SU-DHL-6 (cell line): ENCODE measurements at regions not wholly inside any gene's neighbourhood (a gene's known extent, or its start where the extent isn't known, plus 50 kb on each side); places are given as distances from the start of the nearest gene placed in this dataset.

ENCODE experiments used
- H2AFZ ChIP-seq: fragments of 200-600 bp; sonication (generic); 2 replicates; pipeline ENCODE4 v1.6.1; 2014; ENCODE audit warnings: low read depth, mild to moderate bottlenecking, moderate library complexity, mixed read lengths, antibody characterized with exemption, low read length; ENCODE audit not compliant: severe bottlenecking
- H3F3A ChIP-seq: fragments of 200-600 bp; shearing (Covaris generic); 2 replicates; pipeline ENCODE4 v1.6.0; 2016; ENCODE audit warnings: antibody characterized with exemption, mild to moderate bottlenecking; ENCODE audit not compliant: insufficient read depth
- H3K27ac ChIP-seq: fragments of 200-600 bp; sonication (generic); 2 replicates; pipeline ENCODE4 v1.5.1; 2016; ENCODE audit warnings: low read depth, mild to moderate bottlenecking, low read length, moderate library complexity, mixed read lengths
- H3K27me3 ChIP-seq: fragments of 200-600 bp; sonication (generic), shearing (Covaris generic); 2 replicates; pipeline ENCODE4 v1.6.0; 2014; ENCODE audit warnings: mild to moderate bottlenecking, low read length
- H3K36me3 ChIP-seq: fragments of 200-600 bp; sonication (generic); 2 replicates; pipeline ENCODE4 v1.6.1; 2014; ENCODE audit warnings: mild to moderate bottlenecking, low read length, mixed read lengths
- H3K4me2 ChIP-seq: fragments of 300-600, 200-600 bp; shearing (Covaris generic), sonication (generic); 2 replicates; pipeline ENCODE4 v1.6.0; 2014; ENCODE audit warnings: low read length, low read depth, mild to moderate bottlenecking; ENCODE audit not compliant: poor library complexity, severe bottlenecking
- H3K4me3 ChIP-seq: fragments of 200-600 bp; sonication (generic); 2 replicates; pipeline ENCODE4 v1.5.1; 2014; ENCODE audit warnings: antibody characterized with exemption, low read length, mild to moderate bottlenecking, mixed read lengths; ENCODE audit not compliant: insufficient read depth, poor library complexity, severe bottlenecking
- H3K79me2 ChIP-seq: fragments of 200-600 bp; sonication (generic); 2 replicates; pipeline ENCODE4 v1.6.1; 2014; ENCODE audit warnings: mild to moderate bottlenecking, low read length, moderate library complexity; ENCODE audit not compliant: insufficient read depth
- H3K9ac ChIP-seq: fragments of 200-600 bp; sonication (generic); 2 replicates; pipeline ENCODE4 v1.7.0; 2014; ENCODE audit warnings: mild to moderate bottlenecking, low read length
- H3K9me2 ChIP-seq: fragments of 200-600 bp; sonication (generic); replicated peaks from 2 replicates; pipeline ENCODE4 v1.6.1; 2014; ENCODE audit warnings: low read length; ENCODE audit not compliant: insufficient read depth
- H3K9me3 ChIP-seq: fragments of 200-600 bp; sonication (generic); 2 replicates; pipeline ENCODE4 v1.6.1; 2014; ENCODE audit warnings: low read length, mixed read lengths; ENCODE audit not compliant: insufficient read depth
- H4K20me1 ChIP-seq: fragments of 200-600 bp; sonication (generic); 2 replicates; pipeline ENCODE4 v1.6.1; 2014; ENCODE audit warnings: low read depth, mild to moderate bottlenecking, antibody characterized with exemption, low read length, moderate library complexity, mixed read lengths
- EZH2phosphoT487 ChIP-seq: fragments of 200-600 bp; sonication (generic), shearing (Covaris generic); conservative IDR thresholded peaks from 2 replicates; pipeline ENCODE4 v1.6.1; 2018; ENCODE audit warnings: mild to moderate bottlenecking, antibody characterized with exemption, low read length, moderate library complexity, mixed read lengths
- TF ChIP-seq, protein P1 (sequence below): fragments of 200-600 bp; sonication (generic); IDR thresholded peaks from one replicate; pipeline ENCODE4 v1.5.1; 2017; ENCODE audit warnings: antibody characterized with exemption, mild to moderate bottlenecking, low read length, moderate library complexity; ENCODE audit not compliant: insufficient read depth, poor library complexity, severe bottlenecking

DNA sequence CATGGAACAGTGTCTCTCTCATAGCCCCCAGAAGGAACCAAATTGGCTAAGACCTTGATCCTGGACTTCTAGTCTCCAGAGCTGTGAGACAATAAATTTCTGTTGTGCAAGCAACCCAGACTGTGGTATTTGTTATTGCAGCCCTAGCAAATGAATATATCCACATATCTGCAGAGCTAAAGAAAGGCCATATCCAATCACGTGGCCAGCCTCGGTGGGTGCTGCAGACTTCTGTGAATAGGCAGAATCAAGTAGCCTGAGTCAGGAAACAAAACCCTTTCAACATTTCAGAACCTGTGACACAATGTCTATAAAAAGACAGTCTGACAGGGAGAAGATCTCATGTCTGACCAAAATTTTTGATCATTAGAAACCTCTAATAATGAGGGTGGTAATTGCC lies 71.0 kb upstream of the CPM start:
- Histone ChIP-seq H3F3A (no peaks in the 10 kb centered on the region), H3K4me2 (no peak overlapping the region), H2AFZ (no peak overlapping the region), H3K4me3 (no peak overlapping the region), H3K27me3 (no peaks in the 10 kb centered on the region), H3K9me2 (no peaks in the 10 kb centered on the region), H4K20me1 (no peaks in the 10 kb centered on the region), H3K79me2 (no peaks in the 10 kb centered on the region), H3K36me3 (no peaks in the 10 kb centered on the region), H3K27ac (no peak overlapping the region), H3K9me3 (peaks cover 6% of the 10 kb centered on the region; the same call in 1 of the 2 replicates), H3K9ac (no peak overlapping the region)
- no peak for TF ChIP-seq EZH2phosphoT487
- TF ChIP-seq, protein P1, sequence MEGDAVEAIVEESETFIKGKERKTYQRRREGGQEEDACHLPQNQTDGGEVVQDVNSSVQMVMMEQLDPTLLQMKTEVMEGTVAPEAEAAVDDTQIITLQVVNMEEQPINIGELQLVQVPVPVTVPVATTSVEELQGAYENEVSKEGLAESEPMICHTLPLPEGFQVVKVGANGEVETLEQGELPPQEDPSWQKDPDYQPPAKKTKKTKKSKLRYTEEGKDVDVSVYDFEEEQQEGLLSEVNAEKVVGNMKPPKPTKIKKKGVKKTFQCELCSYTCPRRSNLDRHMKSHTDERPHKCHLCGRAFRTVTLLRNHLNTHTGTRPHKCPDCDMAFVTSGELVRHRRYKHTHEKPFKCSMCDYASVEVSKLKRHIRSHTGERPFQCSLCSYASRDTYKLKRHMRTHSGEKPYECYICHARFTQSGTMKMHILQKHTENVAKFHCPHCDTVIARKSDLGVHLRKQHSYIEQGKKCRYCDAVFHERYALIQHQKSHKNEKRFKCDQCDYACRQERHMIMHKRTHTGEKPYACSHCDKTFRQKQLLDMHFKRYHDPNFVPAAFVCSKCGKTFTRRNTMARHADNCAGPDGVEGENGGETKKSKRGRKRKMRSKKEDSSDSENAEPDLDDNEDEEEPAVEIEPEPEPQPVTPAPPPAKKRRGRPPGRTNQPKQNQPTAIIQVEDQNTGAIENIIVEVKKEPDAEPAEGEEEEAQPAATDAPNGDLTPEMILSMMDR = no peak

DNA sequence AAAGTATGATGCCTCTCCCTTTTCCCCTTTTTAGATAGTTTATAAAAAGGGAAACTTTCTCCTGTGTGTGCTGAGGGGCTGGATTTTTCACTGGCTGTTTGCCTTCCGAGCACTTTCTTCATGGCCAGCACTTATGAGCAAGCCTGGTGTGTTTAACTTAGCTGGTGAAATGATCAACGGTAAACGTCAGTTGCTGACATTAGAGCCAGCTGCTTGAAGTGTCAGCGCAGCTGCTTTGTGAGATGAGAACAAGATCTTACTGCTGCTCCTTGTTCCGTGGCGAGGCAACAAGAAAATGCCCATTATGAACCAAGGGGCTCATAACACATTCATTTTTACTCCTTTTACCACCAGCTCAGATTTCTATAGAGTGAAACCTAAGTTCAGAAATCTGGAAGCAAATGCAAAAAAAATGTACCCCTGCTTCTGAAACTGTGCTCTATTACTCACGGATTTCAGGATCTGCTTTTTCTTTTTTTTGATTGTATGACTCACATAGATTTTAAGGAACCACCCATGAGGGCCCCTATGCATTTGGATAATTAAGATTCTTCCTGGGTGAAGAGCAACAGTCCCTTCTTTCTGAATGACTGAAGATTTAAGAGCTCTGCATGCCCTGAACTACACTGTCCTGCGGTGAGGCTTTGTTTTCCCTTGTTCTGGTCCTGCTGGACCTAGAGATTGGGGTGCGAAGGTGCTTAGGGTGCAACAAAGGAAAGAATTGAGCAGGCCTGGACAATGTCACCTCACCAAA lies 74.3 kb upstream of the CPM start:
- H3K9ac ChIP-seq = no peak overlapping the region
- no peaks in the 10 kb centered on the region for H3K9me2 ChIP-seq
- no peaks in the 10 kb centered on the region for H4K20me1 ChIP-seq
- no peaks in the 10 kb centered on the region for H3K79me2 ChIP-seq
- no peak overlapping the region for H3K4me2 ChIP-seq
- H3K27ac ChIP-seq = no peak overlapping the region
- H3K36me3 ChIP-seq = no peaks in the 10 kb centered on the region
- no peaks in the 10 kb centered on the region for H3K27me3 ChIP-seq
- H3F3A ChIP-seq = no peaks in the 10 kb centered on the region
- no peak overlapping the region for H2AFZ ChIP-seq
- no peaks in the 10 kb centered on the region for H3K9me3 ChIP-seq
- no peak for TF ChIP-seq EZH2phosphoT487
- TF ChIP-seq, protein P1 = no peak
- H3K4me3 ChIP-seq = no peak overlapping the region

DNA sequence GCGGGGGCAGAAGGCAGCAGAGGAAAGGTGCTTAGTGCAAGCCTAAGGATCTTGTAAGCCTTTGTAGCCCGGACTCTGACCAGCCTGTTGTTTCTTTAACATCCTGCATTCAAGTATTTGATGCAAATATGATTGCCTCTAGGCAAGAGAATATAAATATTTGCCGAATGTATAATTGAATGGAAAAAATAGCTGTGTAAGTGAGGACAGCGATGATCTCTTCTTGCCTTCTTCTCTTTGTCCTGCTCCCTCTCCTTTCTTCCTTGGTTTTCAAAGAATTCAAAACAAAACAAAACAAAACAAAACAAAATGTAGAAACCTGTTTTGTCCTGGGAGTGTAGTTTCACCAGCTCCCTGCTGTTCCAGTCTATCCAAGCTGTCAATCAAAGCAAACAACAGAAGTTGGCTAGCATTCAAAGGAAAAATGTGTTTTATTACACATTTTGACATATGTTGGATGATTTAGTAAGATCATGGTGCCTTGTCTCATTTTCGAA lies 74.9 kb upstream of the CPM start:
- TF ChIP-seq, protein P1 = no peak
- no peak for TF ChIP-seq EZH2phosphoT487
- no peak overlapping the region for H3K9ac ChIP-seq
- no peaks in the 10 kb centered on the region for H3F3A ChIP-seq
- no peaks in the 10 kb centered on the region for H3K9me3 ChIP-seq
- no peak overlapping the region for H3K4me2 ChIP-seq
- no peak overlapping the region for H3K4me3 ChIP-seq
- H3K27ac ChIP-seq = no peak overlapping the region
- no peaks in the 10 kb centered on the region for H3K36me3 ChIP-seq
- no peaks in the 10 kb centered on the region for H3K9me2 ChIP-seq
- H3K79me2 ChIP-seq = no peaks in the 10 kb centered on the region
- no peaks in the 10 kb centered on the region for H4K20me1 ChIP-seq
- no peaks in the 10 kb centered on the region for H3K27me3 ChIP-seq
- no peak overlapping the region for H2AFZ ChIP-seq
